B cell (primary cell): ENCODE measurements at regions not wholly inside any gene's neighbourhood (a gene's known extent, or its start where the extent isn't known, plus 50 kb on each side); places are given as distances from the start of the nearest gene placed in this dataset.

Source experiments
- ATAC-seq: fragments of 200-7000 bp; cut with Tn5 transposase; one replicate; pipeline ENCODE4 v1.10.0; 2021; ENCODE audit warnings: low read depth, mild to moderate bottlenecking, moderate number of reproducible peaks, moderate library complexity
- CTCF ChIA-PET: fragments of 350-600 bp; sonication (Branson Sonifier 250); formaldehyde crosslinking; loops from one replicate; lab custom pipeline; 2021; ENCODE audit warnings: antibody characterized with exemption, inconsistent platforms; lab: Charles Lee
- POLR2A ChIA-PET: fragments of 350-600 bp; sonication (Branson Sonifier 250); formaldehyde crosslinking; loops from one replicate; lab custom pipeline; 2021; ENCODE audit warnings: antibody characterized with exemption; lab: Charles Lee
- DNase-seq: peaks from one replicate; pipeline ENCODE4 v3.0.0; 2013
- H2AFZ ChIP-seq: 2 replicates; pipeline ENCODE4 v1.6.1; 2012; ENCODE audit warnings: mild to moderate bottlenecking, low read depth, low read length; ENCODE audit not compliant: insufficient read depth, poor library complexity, severe bottlenecking
- H3K27ac ChIP-seq, 2 donors: 1 replicate in 1 of 2; 2 replicates in 1 of 2; pipeline ENCODE4 v1.5.1; 2012 to 2013; ENCODE audit warnings: low read length in 2 of 2, mild to moderate bottlenecking in 2 of 2, moderate library complexity in 1 of 2
- H3K27me3 ChIP-seq, 4 experiments: fragments of 200-600 bp in 1 of 4; sonication (generic) in 1 of 4; replicated peaks in 1 of 4; 1 replicate in 2 of 4; 2 replicates in 2 of 4; pipeline versions ENCODE4 v1.6.1 to v1.7.0; 2013 to 2016; ENCODE audit warnings: low read length in 3 of 4, mild to moderate bottlenecking in 2 of 4, mixed read lengths in 1 of 4, moderate library complexity in 1 of 4; ENCODE audit not compliant: insufficient read depth in 4 of 4, control insufficient read depth in 3 of 4; ENCODE audit errors: control extremely low read depth in 1 of 4
- H3K36me3 ChIP-seq, 2 experiments: replicated peaks in 1 of 2; 1 replicate in 1 of 2; 2 replicates in 1 of 2; pipeline versions ENCODE4 v1.6.1 to v1.7.1; 2013; ENCODE audit warnings: low read length in 1 of 2; ENCODE audit not compliant: insufficient read depth in 2 of 2, control insufficient read depth in 1 of 2; ENCODE audit errors: control extremely low read depth in 1 of 2, extremely low read depth in 1 of 2
- H3K4me1 ChIP-seq, 2 donors: fragments of 200-600 bp in 1 of 2; sonication (generic) in 1 of 2; 1 replicate in 1 of 2; 2 replicates in 1 of 2; pipeline versions ENCODE4 v1.5.1 to v1.6.1; 2013 to 2017; ENCODE audit warnings: low read length in 2 of 2; ENCODE audit not compliant: control insufficient read depth in 2 of 2, insufficient read depth in 2 of 2
- H3K4me2 ChIP-seq: replicated peaks from 2 replicates; pipeline ENCODE3; 2012; ENCODE audit warnings: mild to moderate bottlenecking, low read depth, low read length; ENCODE audit not compliant: poor library complexity, severe bottlenecking
- H3K4me3 ChIP-seq, 5 experiments: fragments of 200-600 bp in 1 of 5; sonication (generic) in 1 of 5; 1 replicate in 3 of 5; 2 replicates in 2 of 5; pipeline versions ENCODE4 v1.5.1 to v1.7.0; 2011 to 2016; ENCODE audit warnings: low read length in 4 of 5, mild to moderate bottlenecking in 4 of 5, low read depth in 2 of 5, control low read depth in 1 of 5, moderate library complexity in 1 of 5; ENCODE audit not compliant: insufficient read depth in 1 of 5; ENCODE audit errors: control extremely low read depth in 1 of 5, extremely low read depth in 1 of 5
- H3K79me2 ChIP-seq: fragments of 200-600 bp; sonication (generic); one replicate; pipeline ENCODE4 v1.6.0; 2016; ENCODE audit warnings: low read length; ENCODE audit not compliant: control insufficient read depth, insufficient read depth
- H3K9ac ChIP-seq: fragments of 200-600 bp; sonication (generic); 2 replicates; pipeline ENCODE4 v1.6.1; 2017; ENCODE audit warnings: mild to moderate bottlenecking, low read length, moderate library complexity
- H3K9me3 ChIP-seq, 3 donors: one replicate each; pipeline versions ENCODE4 v1.6.1 to v1.7.1; 2013; ENCODE audit warnings: low read length in 2 of 3; ENCODE audit not compliant: control insufficient read depth in 2 of 3, insufficient read depth in 1 of 3; ENCODE audit errors: control extremely low read depth in 1 of 3
- H4K20me1 ChIP-seq: 2 replicates; pipeline ENCODE4 v1.6.0; 2012; ENCODE audit warnings: mild to moderate bottlenecking, low read length; ENCODE audit not compliant: insufficient read depth, control insufficient read depth, poor library complexity, severe bottlenecking
- H3K27ac Mint-ChIP-seq: one replicate; pipeline ENCODE4 v1.8.0; 2021; ENCODE audit warnings: mixed read lengths
- H3K27me3 Mint-ChIP-seq: one replicate; pipeline ENCODE4 v1.8.0; 2021; ENCODE audit warnings: mixed read lengths
- H3K4me1 Mint-ChIP-seq: one replicate; pipeline ENCODE4 v1.8.0; 2021; ENCODE audit warnings: mixed read lengths
- H3K4me3 Mint-ChIP-seq: one replicate; pipeline ENCODE4 v1.8.0; 2021; ENCODE audit warnings: mixed read lengths
- H3K9me3 Mint-ChIP-seq: one replicate; pipeline ENCODE4 v1.8.0; 2022; ENCODE audit warnings: mixed read lengths; ENCODE audit not compliant: insufficient read depth
- EZH2 ChIP-seq: IDR thresholded peaks from 2 replicates; pipeline ENCODE4 v1.6.1; 2012; ENCODE audit warnings: borderline replicate concordance, low read depth, mild to moderate bottlenecking, moderate library complexity, low read length; ENCODE audit not compliant: insufficient read depth, poor library complexity, severe bottlenecking
- WGBS: methylation state at CpG from one replicate; pipeline ENCODE4 v1.1.5; 2013; ENCODE audit warnings: missing lambda C conversion rate; ENCODE audit not compliant: insufficient coverage; 5-methylcytosine and 5-hydroxymethylcytosine counted together
- intact Hi-C: fragments of 100-400 bp; cut with micrococcal nuclease; formaldehyde crosslinking; loops from one replicate; pipeline ENCODE4 v1.10.0; 2022
- TF ChIP-seq, protein P1 (sequence below): fragments of 200-600 bp; IDR thresholded peaks from one replicate; pipeline ENCODE4 v1.8.0; 2022; ENCODE audit warnings: antibody characterized with exemption, mild to moderate bottlenecking

DNA sequence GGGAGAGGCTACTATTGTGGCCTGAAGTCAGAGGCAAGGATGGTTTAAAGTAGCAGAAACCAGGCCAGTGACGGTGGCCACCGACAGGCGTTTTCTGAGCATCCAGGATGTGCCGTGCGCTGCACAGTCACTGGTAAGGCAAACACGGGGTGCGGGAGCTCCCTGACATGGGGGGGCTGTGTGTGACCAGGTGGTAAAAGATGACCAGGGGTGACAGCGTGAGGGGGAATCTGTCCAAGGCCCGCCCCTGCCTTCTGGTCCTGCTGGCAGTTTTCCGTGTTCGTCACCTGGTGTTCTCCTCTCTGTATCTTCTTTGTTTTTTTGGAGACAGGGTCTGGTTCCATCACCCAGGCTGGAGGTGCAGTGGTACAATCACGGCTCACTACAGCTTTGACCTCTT lies 167.4 kb downstream of the ICE1 start:
- Histone ChIP-seq H3K4me1 (no peaks in the 10 kb centered on the region), H3K27me3 (no peaks in the 10 kb centered on the region), H3K4me3 (no peak overlapping the region), H3K4me2 (no peak overlapping the region), H3K9me3 (peaks cover 0 to 8% (median 0%) of the 10 kb centered on the region in 3 donors), H3K27ac (no peak overlapping the region), H3K9ac (no peak overlapping the region), H3K79me2 (no peaks in the 10 kb centered on the region), H3K36me3 (no peaks in the 10 kb centered on the region), H2AFZ (no peak overlapping the region), H4K20me1 (no peaks in the 10 kb centered on the region)
- Mint-ChIP-seq H3K27me3 (peaks cover 11% of the 10 kb centered on the region), H3K9me3 (no peaks in the 10 kb centered on the region), H3K27ac (no peak overlapping the region), H3K4me3 (no peak overlapping the region), H3K4me1 (no peaks in the 10 kb centered on the region)
- intact Hi-C loops: no loop called here
- ATAC-seq (no peak), DNase-seq (no peak)
- CTCF ChIA-PET: no interaction called here
- POLR2A ChIA-PET: no interaction called here
- TF ChIP-seq EZH2: no peak
- TF ChIP-seq, protein P1, sequence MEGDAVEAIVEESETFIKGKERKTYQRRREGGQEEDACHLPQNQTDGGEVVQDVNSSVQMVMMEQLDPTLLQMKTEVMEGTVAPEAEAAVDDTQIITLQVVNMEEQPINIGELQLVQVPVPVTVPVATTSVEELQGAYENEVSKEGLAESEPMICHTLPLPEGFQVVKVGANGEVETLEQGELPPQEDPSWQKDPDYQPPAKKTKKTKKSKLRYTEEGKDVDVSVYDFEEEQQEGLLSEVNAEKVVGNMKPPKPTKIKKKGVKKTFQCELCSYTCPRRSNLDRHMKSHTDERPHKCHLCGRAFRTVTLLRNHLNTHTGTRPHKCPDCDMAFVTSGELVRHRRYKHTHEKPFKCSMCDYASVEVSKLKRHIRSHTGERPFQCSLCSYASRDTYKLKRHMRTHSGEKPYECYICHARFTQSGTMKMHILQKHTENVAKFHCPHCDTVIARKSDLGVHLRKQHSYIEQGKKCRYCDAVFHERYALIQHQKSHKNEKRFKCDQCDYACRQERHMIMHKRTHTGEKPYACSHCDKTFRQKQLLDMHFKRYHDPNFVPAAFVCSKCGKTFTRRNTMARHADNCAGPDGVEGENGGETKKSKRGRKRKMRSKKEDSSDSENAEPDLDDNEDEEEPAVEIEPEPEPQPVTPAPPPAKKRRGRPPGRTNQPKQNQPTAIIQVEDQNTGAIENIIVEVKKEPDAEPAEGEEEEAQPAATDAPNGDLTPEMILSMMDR: no peak
- 95% methylated on average over 11 of the region's 12 CpGs for WGBS

DNA sequence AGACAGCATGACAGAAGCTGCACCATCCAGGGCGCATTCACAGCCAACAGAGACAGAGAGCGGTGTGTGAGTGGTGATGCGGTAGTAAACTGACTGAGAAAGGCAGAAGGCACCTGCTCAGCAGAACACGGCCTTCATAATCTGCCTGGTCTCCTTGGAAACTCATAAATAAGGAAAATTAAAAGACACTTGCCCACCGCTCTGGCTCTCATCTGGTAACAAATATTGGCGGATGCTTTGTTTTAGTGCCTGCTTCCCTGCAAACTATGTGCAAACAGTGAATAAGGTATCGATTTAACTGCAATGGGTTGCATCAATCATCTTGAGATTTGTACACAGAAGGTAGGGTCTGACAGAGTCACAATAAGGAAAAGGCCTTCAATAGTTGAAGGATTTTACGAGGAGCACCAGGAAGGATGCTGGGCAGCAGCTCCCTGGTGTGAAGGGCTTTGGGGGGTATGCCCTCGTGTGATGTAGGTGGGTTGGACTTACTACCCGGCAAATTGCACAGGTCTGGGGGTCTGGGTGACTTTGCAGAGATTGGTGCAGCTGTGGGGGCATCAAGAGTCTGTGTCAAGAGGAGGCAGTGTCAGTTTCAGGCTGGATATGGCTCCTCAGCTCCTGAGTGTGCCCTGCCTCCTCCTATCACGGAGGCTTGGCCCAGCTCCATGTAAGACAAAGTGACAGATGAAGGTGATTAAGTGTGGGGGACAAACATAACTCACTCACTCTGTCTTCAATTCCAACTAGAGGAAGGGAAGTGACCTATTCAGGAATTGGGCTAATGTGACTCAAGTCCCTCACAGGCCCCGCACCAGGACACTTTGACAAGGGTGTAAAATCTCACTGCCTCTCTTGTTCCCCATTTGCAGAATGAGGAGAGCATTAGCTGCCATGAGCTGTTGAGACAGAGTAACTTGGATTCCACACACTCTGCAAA lies 166.7 kb downstream of the ICE1 start:
- Histone ChIP-seq H4K20me1 (no peaks in the 10 kb centered on the region), H3K4me3 (no peak overlapping the region), H2AFZ (no peak overlapping the region), H3K9ac (no peak overlapping the region), H3K36me3 (no peaks in the 10 kb centered on the region), H3K27ac (no peak overlapping the region), H3K4me2 (no peak overlapping the region), H3K27me3 (no peaks in the 10 kb centered on the region), H3K4me1 (no peaks in the 10 kb centered on the region), H3K79me2 (no peaks in the 10 kb centered on the region), H3K9me3 (peaks cover 0 to 8% (median 0%) of the 10 kb centered on the region in 3 donors)
- CTCF ChIA-PET: no interaction called here
- Mint-ChIP-seq H3K27me3 (peaks cover 11% of the 10 kb centered on the region), H3K4me1 (no peaks in the 10 kb centered on the region), H3K27ac (no peak overlapping the region), H3K4me3 (no peak overlapping the region), H3K9me3 (no peaks in the 10 kb centered on the region)
- TF ChIP-seq, protein P1: no peak
- DNase-seq: no peak
- POLR2A ChIA-PET: no interaction called here
- ATAC-seq: no peak
- 83% methylated on average over 9 of the region's 12 CpGs for WGBS
- intact Hi-C loops: no loop called here
